Stomach (tissue), 4 donors: ENCODE measurements at regions not wholly inside any gene's neighbourhood (a gene's known extent, or its start where the extent isn't known, plus 50 kb on each side); places are given as distances from the start of the nearest gene placed in this dataset.

ENCODE experiments used
- POLR2A ChIP-seq, 4 donors: fragments of 450-650 bp; IDR thresholded peaks; one replicate each; pipeline ENCODE4 v1.6.1; 2016; ENCODE audit warnings: antibody characterized with exemption in 4 of 4, control low read depth in 2 of 4, mild to moderate bottlenecking in 1 of 4, moderate library complexity in 1 of 4
- POLR2AphosphoS5 ChIP-seq, 3 donors: sonication (generic); formaldehyde crosslinking; IDR thresholded peaks; one replicate each; pipeline ENCODE4 v1.6.1; 2016; ENCODE audit warnings: antibody characterized with exemption in 3 of 3

DNA sequence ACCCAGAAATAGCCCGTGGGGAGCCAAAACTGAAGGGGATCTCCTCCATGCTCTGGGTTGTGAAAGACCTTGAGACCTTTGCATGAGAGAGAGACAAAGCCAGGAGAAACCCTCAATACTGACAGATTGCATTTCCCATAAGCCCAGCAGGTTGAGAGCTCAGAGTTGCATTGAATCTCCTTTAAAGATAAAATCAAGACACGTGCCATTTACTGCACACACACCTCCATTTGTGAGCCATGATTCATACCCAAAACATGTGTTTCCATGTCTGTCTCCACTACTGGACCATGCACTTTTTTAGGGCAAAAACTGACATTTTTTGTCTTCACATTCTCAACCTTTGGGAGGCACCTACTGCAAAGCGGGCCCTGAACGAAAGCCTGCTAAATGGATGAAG is 144.0 kb upstream of the NRIP1 start:
- TF ChIP-seq POLR2AphosphoS5 (IDR thresholded peaks at IDR 0.05) (no peak), POLR2A (IDR thresholded peaks at IDR 0.05) (no peak)
